ENCODE measurements at regions not wholly inside any gene's neighbourhood (a gene's known extent, or its start where the extent isn't known, plus 50 kb on each side); places are given as distances from the start of the nearest gene placed in this dataset.

DNA sequence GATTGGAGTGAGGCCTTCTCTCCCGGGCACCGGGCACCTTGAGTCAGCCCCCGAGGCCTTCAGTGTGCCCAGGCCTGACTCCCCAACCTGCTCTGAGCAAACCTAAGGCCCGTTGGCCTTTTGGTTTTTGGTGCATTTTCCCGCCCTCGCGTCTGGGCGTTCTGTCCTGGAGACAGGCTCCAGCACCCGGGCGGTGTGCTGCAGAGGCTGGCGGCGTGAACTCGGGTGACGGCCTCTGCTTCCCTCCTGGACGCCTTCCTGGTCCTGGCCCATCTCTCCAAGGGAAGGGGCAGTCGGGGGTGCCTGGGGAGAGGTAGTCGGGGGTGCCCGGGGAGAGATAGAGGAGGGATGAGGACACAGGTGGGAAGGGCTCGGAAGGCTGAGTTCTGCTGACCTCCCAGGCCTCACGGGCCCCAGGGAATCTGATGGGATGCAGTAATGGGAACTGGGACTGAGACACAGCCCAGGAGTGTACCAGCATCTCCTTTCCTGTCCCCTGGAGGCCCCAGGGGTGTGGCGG lies 1326.4 kb downstream of the BRD1 start:
- RAD21 ChIA-PET (ENCODE audit: low non-redundant PET in 1 of 2, low total read pairs in 2 of 2, uncharacterized antibody in 2 of 2, unreplicated experiment in 2 of 2), result no interaction called here

More for the DNA sequence above, 1326.4 kb downstream of the BRD1 start:
- BruUV-seq (replicated peaks), result no TSS peak
- ATAC-seq, result no peak
- no peak for DNase-seq (ENCODE audit: low read depth, low spot score)
- TF ChIP-seq, protein P1, sequence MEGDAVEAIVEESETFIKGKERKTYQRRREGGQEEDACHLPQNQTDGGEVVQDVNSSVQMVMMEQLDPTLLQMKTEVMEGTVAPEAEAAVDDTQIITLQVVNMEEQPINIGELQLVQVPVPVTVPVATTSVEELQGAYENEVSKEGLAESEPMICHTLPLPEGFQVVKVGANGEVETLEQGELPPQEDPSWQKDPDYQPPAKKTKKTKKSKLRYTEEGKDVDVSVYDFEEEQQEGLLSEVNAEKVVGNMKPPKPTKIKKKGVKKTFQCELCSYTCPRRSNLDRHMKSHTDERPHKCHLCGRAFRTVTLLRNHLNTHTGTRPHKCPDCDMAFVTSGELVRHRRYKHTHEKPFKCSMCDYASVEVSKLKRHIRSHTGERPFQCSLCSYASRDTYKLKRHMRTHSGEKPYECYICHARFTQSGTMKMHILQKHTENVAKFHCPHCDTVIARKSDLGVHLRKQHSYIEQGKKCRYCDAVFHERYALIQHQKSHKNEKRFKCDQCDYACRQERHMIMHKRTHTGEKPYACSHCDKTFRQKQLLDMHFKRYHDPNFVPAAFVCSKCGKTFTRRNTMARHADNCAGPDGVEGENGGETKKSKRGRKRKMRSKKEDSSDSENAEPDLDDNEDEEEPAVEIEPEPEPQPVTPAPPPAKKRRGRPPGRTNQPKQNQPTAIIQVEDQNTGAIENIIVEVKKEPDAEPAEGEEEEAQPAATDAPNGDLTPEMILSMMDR (IDR thresholded peaks at IDR 0.05 in 2 of 3, conservative IDR thresholded peaks at IDR 0.05 in 1 of 3; ENCODE audit: borderline replicate concordance in 1 of 3, insufficient read depth in 1 of 3, low read depth in 2 of 3, low read length in 2 of 3), result no peak
- TF ChIP-seq YY1 (IDR thresholded peaks at IDR 0.05; ENCODE audit: extremely low read depth, insufficient replicate concordance, low read depth, low read length) (no peak), ELF1 (IDR thresholded peaks at IDR 0.05; ENCODE audit: borderline replicate concordance, low read depth) (no peak), ZNF274 (IDR thresholded peaks at IDR 0.05; ENCODE audit: low read depth, low read length) (no peak), TCF7L2 (IDR thresholded peaks at IDR 0.05; ENCODE audit: borderline replicate concordance, extremely low read depth, insufficient read depth, insufficient read length) (no peak), SIN3A (IDR thresholded peaks at IDR 0.05; ENCODE audit: low read depth) (no peak), SRF (IDR thresholded peaks at IDR 0.05; ENCODE audit: low read depth) (no peak), SP1 (IDR thresholded peaks at IDR 0.05; ENCODE audit: low read depth) (no peak), CEBPB (IDR thresholded peaks at IDR 0.05; ENCODE audit: low read depth) (no peak), EZH2 (IDR thresholded peaks at IDR 0.05) (no peak), EZH2phosphoT487 (IDR thresholded peaks at IDR 0.05; ENCODE audit: borderline replicate concordance) (no peak), POLR2AphosphoS5 (IDR thresholded peaks at IDR 0.05; ENCODE audit: low read depth, low read length) (no peak), POLR2A (IDR thresholded peaks at IDR 0.05; ENCODE audit: borderline replicate concordance, extremely low read depth, insufficient read depth, insufficient read length) (no peak)
- TF ChIP-seq, protein P2, sequence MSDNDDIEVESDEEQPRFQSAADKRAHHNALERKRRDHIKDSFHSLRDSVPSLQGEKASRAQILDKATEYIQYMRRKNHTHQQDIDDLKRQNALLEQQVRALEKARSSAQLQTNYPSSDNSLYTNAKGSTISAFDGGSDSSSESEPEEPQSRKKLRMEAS (IDR thresholded peaks at IDR 0.05), result no peak
- TF ChIP-seq, protein P3, sequence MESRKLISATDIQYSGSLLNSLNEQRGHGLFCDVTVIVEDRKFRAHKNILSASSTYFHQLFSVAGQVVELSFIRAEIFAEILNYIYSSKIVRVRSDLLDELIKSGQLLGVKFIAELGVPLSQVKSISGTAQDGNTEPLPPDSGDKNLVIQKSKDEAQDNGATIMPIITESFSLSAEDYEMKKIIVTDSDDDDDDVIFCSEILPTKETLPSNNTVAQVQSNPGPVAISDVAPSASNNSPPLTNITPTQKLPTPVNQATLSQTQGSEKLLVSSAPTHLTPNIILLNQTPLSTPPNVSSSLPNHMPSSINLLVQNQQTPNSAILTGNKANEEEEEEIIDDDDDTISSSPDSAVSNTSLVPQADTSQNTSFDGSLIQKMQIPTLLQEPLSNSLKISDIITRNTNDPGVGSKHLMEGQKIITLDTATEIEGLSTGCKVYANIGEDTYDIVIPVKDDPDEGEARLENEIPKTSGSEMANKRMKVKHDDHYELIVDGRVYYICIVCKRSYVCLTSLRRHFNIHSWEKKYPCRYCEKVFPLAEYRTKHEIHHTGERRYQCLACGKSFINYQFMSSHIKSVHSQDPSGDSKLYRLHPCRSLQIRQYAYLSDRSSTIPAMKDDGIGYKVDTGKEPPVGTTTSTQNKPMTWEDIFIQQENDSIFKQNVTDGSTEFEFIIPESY (IDR thresholded peaks at IDR 0.05; ENCODE audit: extremely low read depth, insufficient replicate concordance, low read length), result no peak
- TF ChIP-seq, protein P4, sequence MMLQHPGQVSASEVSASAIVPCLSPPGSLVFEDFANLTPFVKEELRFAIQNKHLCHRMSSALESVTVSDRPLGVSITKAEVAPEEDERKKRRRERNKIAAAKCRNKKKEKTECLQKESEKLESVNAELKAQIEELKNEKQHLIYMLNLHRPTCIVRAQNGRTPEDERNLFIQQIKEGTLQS (IDR thresholded peaks at IDR 0.05), result no peak
- H2AFZ ChIP-seq (ENCODE audit: low read depth, low read length, poor library complexity, severe bottlenecking), result no peak overlapping the region
- intact Hi-C loops (cut with micrococcal nuclease), result no loop called here
- no peaks in the 10 kb centered on the region for H3K9me2 ChIP-seq (ENCODE audit: insufficient read depth)
- H3K4me2 ChIP-seq (ENCODE audit: low read length), result no peak overlapping the region
- H3K36me3 ChIP-seq (ENCODE audit: control insufficient read depth in 1 of 2, insufficient read depth in 2 of 2, low read length in 2 of 2), result no peaks in the 10 kb centered on the region
- H3K4me1 ChIP-seq (ENCODE audit: control insufficient read depth in 1 of 2, insufficient read depth in 2 of 2, low read length in 2 of 2), result no peaks in the 10 kb centered on the region
- H3K79me2 ChIP-seq (ENCODE audit: insufficient read depth, low read length), result no peaks in the 10 kb centered on the region
- ChIA-PET CTCF (no interaction called here), POLR2A (no interaction called here)
- no peaks in the 10 kb centered on the region for H4K20me1 ChIP-seq (ENCODE audit: insufficient read depth)
- H3K4me3 ChIP-seq (replicated peaks in 1 of 2; ENCODE audit: low read depth in 1 of 2, low read length in 2 of 2), result no peak overlapping the region
- H3K27me3 ChIP-seq (ENCODE audit: insufficient read depth, low read length), result no peaks in the 10 kb centered on the region
- H3K9ac ChIP-seq (ENCODE audit: low read length), result no peak overlapping the region
- no peak overlapping the region for H3K27ac ChIP-seq (ENCODE audit: low read depth, low read length)
- H3K9me3 ChIP-seq (ENCODE audit: control insufficient read depth in 1 of 2, insufficient read depth in 1 of 2, low read depth in 1 of 2, low read length in 2 of 2), result no peaks in the 10 kb centered on the region
